Caco-2 (cell line): ENCODE measurements at regions not wholly inside any gene's neighbourhood (a gene's known extent, or its start where the extent isn't known, plus 50 kb on each side); places are given as distances from the start of the nearest gene placed in this dataset.

Source experiments
- BruUV-seq: library from RNA; stranded (reverse); fragments of 400-500 nt; replicated peaks from 2 replicates; lab custom pipeline; 2021; lab: Mats Ljungman, UMichigan
- CTCF ChIA-PET: fragments of 300-600 bp; sonication (Branson Sonifier 250); formaldehyde crosslinking; loops from one replicate; lab custom pipeline; 2022; ENCODE audit warnings: antibody characterized with exemption; lab: Charles Lee
- POLR2A ChIA-PET: fragments of 300-600 bp; sonication (Branson Sonifier 250); formaldehyde crosslinking; loops from one replicate; lab custom pipeline; 2022; ENCODE audit warnings: antibody characterized with exemption; lab: Charles Lee
- DNase-seq, 2 experiments: peaks; one replicate each; pipeline versions ENCODE4 v3.0.0 to v3.0.0-alpha.2; 2020 to 2022
- H3K27me3 ChIP-seq: replicated peaks from 2 replicates; pipeline ENCODE4 v1.6.0; 2011; ENCODE audit warnings: low read length; ENCODE audit not compliant: control insufficient read depth, insufficient read depth
- H3K36me3 ChIP-seq: 2 replicates; pipeline ENCODE4 v1.5.1; 2011; ENCODE audit warnings: low read length; ENCODE audit not compliant: control insufficient read depth, insufficient read depth
- H3K4me1 ChIP-seq: fragments of 250-450 bp; sonication (Bioruptor Pico); 2 replicates; pipeline ENCODE4 v1.5.1; 2020; ENCODE audit warnings: mild to moderate bottlenecking
- H3K4me3 ChIP-seq: 2 replicates; pipeline ENCODE4 v1.5.1; 2011; ENCODE audit warnings: low read depth, mild to moderate bottlenecking, control low read depth, low read length
- H3K9me3 ChIP-seq: fragments of 250-450 bp; sonication (Bioruptor Pico); 2 replicates; pipeline ENCODE4 v1.5.1; 2020; ENCODE audit warnings: mild to moderate bottlenecking, moderate library complexity
- H3K27ac Mint-ChIP-seq: one replicate; pipeline ENCODE4 v1.8.0; 2022; ENCODE audit warnings: mixed read lengths; ENCODE audit not compliant: unreplicated experiment
- H3K27me3 Mint-ChIP-seq: one replicate; pipeline ENCODE4 v1.8.0; 2022; ENCODE audit warnings: mixed read lengths; ENCODE audit not compliant: insufficient read depth, unreplicated experiment
- H3K36me3 Mint-ChIP-seq: one replicate; pipeline ENCODE4 v1.8.0; 2022; ENCODE audit warnings: mild to moderate bottlenecking, mixed read lengths; ENCODE audit not compliant: insufficient read depth, unreplicated experiment
- H3K4me1 Mint-ChIP-seq: one replicate; pipeline ENCODE4 v1.8.0; 2022; ENCODE audit warnings: low read depth, mixed read lengths; ENCODE audit not compliant: unreplicated experiment
- H3K4me3 Mint-ChIP-seq: one replicate; pipeline ENCODE4 v1.8.0; 2022; ENCODE audit warnings: mild to moderate bottlenecking, moderate library complexity, mixed read lengths; ENCODE audit not compliant: unreplicated experiment
- H3K9me3 Mint-ChIP-seq: one replicate; pipeline ENCODE4 v1.8.0; 2022; ENCODE audit warnings: mixed read lengths; ENCODE audit not compliant: unreplicated experiment
- CTCF ChIP-seq, 2 experiments: fragments of 200-600 bp in 1 of 2; IDR thresholded peaks; 1 replicate in 1 of 2; 2 replicates in 1 of 2; pipeline versions ENCODE4 v1.5.1 to v1.8.0; 2011 to 2022; ENCODE audit warnings: antibody characterized with exemption in 1 of 2, control low read depth in 1 of 2, inconsistent platforms in 1 of 2, low read depth in 1 of 2, low read length in 1 of 2, mild to moderate bottlenecking in 1 of 2, moderate library complexity in 1 of 2; ENCODE audit not compliant: insufficient read depth in 1 of 2, severe bottlenecking in 1 of 2, unreplicated experiment in 1 of 2
- intact Hi-C: fragments of 100-400 bp; cut with micrococcal nuclease; formaldehyde crosslinking; loops from one replicate; pipeline ENCODE4 v1.10.0; 2022; ENCODE audit not compliant: unreplicated experiment

GRCh38 chr3:83033133-83033532 is 1271.7 kb upstream of the GBE1 start:
- DNase-seq, result no peak
- H3K36me3 ChIP-seq, result no peaks in the 10 kb centered on the region
- no peak overlapping the region for H3K4me3 ChIP-seq
- intact Hi-C loops, result no loop called here
- no peaks in the 10 kb centered on the region for H3K9me3 Mint-ChIP-seq
- H3K36me3 Mint-ChIP-seq, result no peaks in the 10 kb centered on the region
- CTCF ChIA-PET, result no interaction called here
- BruUV-seq, result no TSS peak
- H3K4me1 Mint-ChIP-seq, result no peaks in the 10 kb centered on the region
- H3K27me3 ChIP-seq, result no peaks in the 10 kb centered on the region
- H3K4me3 Mint-ChIP-seq, result no peak overlapping the region
- H3K27me3 Mint-ChIP-seq, result no peaks in the 10 kb centered on the region
- H3K9me3 ChIP-seq, result no peaks in the 10 kb centered on the region
- H3K4me1 ChIP-seq, result no peaks in the 10 kb centered on the region
- POLR2A ChIA-PET, result no interaction called here
- no peak for TF ChIP-seq CTCF (IDR thresholded peaks at IDR 0.05; ENCODE audit: insufficient read depth in 1 of 2, low read depth in 1 of 2, low read length in 1 of 2, severe bottlenecking in 1 of 2, unreplicated experiment in 1 of 2)
- H3K27ac Mint-ChIP-seq, result no peak overlapping the region

GRCh38 chr3:83023086-83023485 is 1261.6 kb upstream of the GBE1 start:
- no peak for DNase-seq
- H3K4me3 ChIP-seq, result no peak overlapping the region
- H3K4me1 ChIP-seq, result no peaks in the 10 kb centered on the region
- BruUV-seq, result no TSS peak
- Mint-ChIP-seq H3K4me3 (no peak overlapping the region), H3K36me3 (no peaks in the 10 kb centered on the region), H3K27ac (no peak overlapping the region), H3K9me3 (no peaks in the 10 kb centered on the region), H3K4me1 (no peaks in the 10 kb centered on the region), H3K27me3 (no peaks in the 10 kb centered on the region)
- H3K36me3 ChIP-seq, result no peaks in the 10 kb centered on the region
- TF ChIP-seq CTCF (IDR thresholded peaks at IDR 0.05; ENCODE audit: insufficient read depth in 1 of 2, low read depth in 1 of 2, low read length in 1 of 2, severe bottlenecking in 1 of 2, unreplicated experiment in 1 of 2), result no peak
- intact Hi-C loops, result no loop called here
- H3K27me3 ChIP-seq, result no peaks in the 10 kb centered on the region
- H3K9me3 ChIP-seq, result no peaks in the 10 kb centered on the region
- CTCF ChIA-PET, result no interaction called here
- POLR2A ChIA-PET, result no interaction called here

- Histone ChIP-seq H3K36me3 (no peaks in the 10 kb centered on the region), H3K27me3 (no peaks in the 10 kb centered on the region), H3K9me3 (no peaks in the 10 kb centered on the region), H3K4me1 (no peaks in the 10 kb centered on the region), H3K4me3 (no peak overlapping the region)
- no TSS peak for BruUV-seq
- Mint-ChIP-seq H3K27ac (no peak overlapping the region), H3K36me3 (no peaks in the 10 kb centered on the region), H3K9me3 (no peaks in the 10 kb centered on the region), H3K4me1 (no peaks in the 10 kb centered on the region), H3K27me3 (peaks cover 4% of the 10 kb centered on the region), H3K4me3 (no peak overlapping the region)
- no peak for TF ChIP-seq CTCF (IDR thresholded peaks at IDR 0.05; ENCODE audit: insufficient read depth in 1 of 2, low read depth in 1 of 2, low read length in 1 of 2, severe bottlenecking in 1 of 2, unreplicated experiment in 1 of 2)
- ChIA-PET POLR2A (no interaction called here), CTCF (no interaction called here)
- DNase-seq, result no peak
- intact Hi-C loops, result no loop called here
Observed at GRCh38 chr3:83011481-83011880, 1250.0 kb upstream of the GBE1 start.
